ENCODE measurements at regions not wholly inside any gene's neighbourhood (a gene's known extent, or its start where the extent isn't known, plus 50 kb on each side); places are given as distances from the start of the nearest gene placed in this dataset.

GRCh38 chr2:3045318-3045921 is 332.2 kb downstream of the EIPR1 start:
- H3K36me3 ChIP-seq (ENCODE audit: control insufficient read depth in 1 of 2, insufficient read depth in 2 of 2, low read length in 2 of 2) = no peaks in the 10 kb centered on the region
- no peaks in the 10 kb centered on the region for H3K4me1 ChIP-seq (ENCODE audit: control insufficient read depth in 1 of 2, insufficient read depth in 2 of 2, low read length in 2 of 2)
- BruUV-seq (replicated peaks) = no TSS peak
- TF ChIP-seq EGR1 (IDR thresholded peaks at IDR 0.05; ENCODE audit: low read depth) (no peak), POLR2A (IDR thresholded peaks at IDR 0.05; ENCODE audit: borderline replicate concordance, extremely low read depth, insufficient read depth, insufficient read length) (no peak), ELF1 (IDR thresholded peaks at IDR 0.05; ENCODE audit: borderline replicate concordance, low read depth) (no peak), SIN3A (IDR thresholded peaks at IDR 0.05; ENCODE audit: low read depth) (no peak), SRF (IDR thresholded peaks at IDR 0.05; ENCODE audit: low read depth) (no peak), CTCF (IDR thresholded peaks at IDR 0.05 in 2 of 3, conservative IDR thresholded peaks at IDR 0.05 in 1 of 3; ENCODE audit: borderline replicate concordance in 1 of 3, insufficient read depth in 1 of 3, low read depth in 2 of 3, low read length in 2 of 3) (no peak), ZNF274 (IDR thresholded peaks at IDR 0.05; ENCODE audit: low read depth, low read length) (no peak), RAD21 (IDR thresholded peaks at IDR 0.05; ENCODE audit: low read depth) (no peak), EZH2 (IDR thresholded peaks at IDR 0.05) (no peak), TCF7L2 (IDR thresholded peaks at IDR 0.05; ENCODE audit: borderline replicate concordance, extremely low read depth, insufficient read depth, insufficient read length) (no peak), MAX (IDR thresholded peaks at IDR 0.05) (no peak), ATF3 (IDR thresholded peaks at IDR 0.05) (no peak), POLR2AphosphoS5 (IDR thresholded peaks at IDR 0.05; ENCODE audit: low read depth, low read length) (no peak)
- H3K9me3 ChIP-seq (ENCODE audit: control insufficient read depth in 1 of 2, insufficient read depth in 1 of 2, low read depth in 1 of 2, low read length in 2 of 2) = no peaks in the 10 kb centered on the region; a peak in 1 of 4 replicates
- H3K9ac ChIP-seq (ENCODE audit: low read length) = no peak overlapping the region
- CTCF ChIA-PET = no interaction called here
- no peaks in the 10 kb centered on the region for H3K9me2 ChIP-seq (ENCODE audit: insufficient read depth)
- intact Hi-C loops (cut with micrococcal nuclease) = no loop called here
- ATAC-seq (no peak), DNase-seq (ENCODE audit: low read depth, low spot score) (no peak)
- H2AFZ ChIP-seq (ENCODE audit: low read depth, low read length, poor library complexity, severe bottlenecking) = no peak overlapping the region
- no peak overlapping the region for H3K27ac ChIP-seq (ENCODE audit: low read depth, low read length)
- RAD21 ChIA-PET (ENCODE audit: low non-redundant PET in 1 of 2, low total read pairs in 2 of 2, uncharacterized antibody in 2 of 2, unreplicated experiment in 2 of 2) = no interaction called here
- POLR2A ChIA-PET = no interaction called here
- H3K79me2 ChIP-seq (ENCODE audit: insufficient read depth, low read length) = no peaks in the 10 kb centered on the region
- H3K27me3 ChIP-seq (ENCODE audit: insufficient read depth, low read length) = no peaks in the 10 kb centered on the region
- H3K4me2 ChIP-seq (ENCODE audit: low read length) = no peak overlapping the region
- no peaks in the 10 kb centered on the region for H4K20me1 ChIP-seq (ENCODE audit: insufficient read depth)
- no peak overlapping the region for H3K4me3 ChIP-seq (replicated peaks in 1 of 2; ENCODE audit: low read depth in 1 of 2, low read length in 2 of 2)

All from HCT116 (cell line).